Left kidney (tissue), 1 donor: ENCODE measurements at regions not wholly inside any gene's neighbourhood (a gene's known extent, or its start where the extent isn't known, plus 50 kb on each side); places are given as distances from the start of the nearest gene placed in this dataset.

Experiments
- DNase-seq: peaks from one replicate; pipeline ENCODE4 v3.0.0-alpha.2; 2013

DNA sequence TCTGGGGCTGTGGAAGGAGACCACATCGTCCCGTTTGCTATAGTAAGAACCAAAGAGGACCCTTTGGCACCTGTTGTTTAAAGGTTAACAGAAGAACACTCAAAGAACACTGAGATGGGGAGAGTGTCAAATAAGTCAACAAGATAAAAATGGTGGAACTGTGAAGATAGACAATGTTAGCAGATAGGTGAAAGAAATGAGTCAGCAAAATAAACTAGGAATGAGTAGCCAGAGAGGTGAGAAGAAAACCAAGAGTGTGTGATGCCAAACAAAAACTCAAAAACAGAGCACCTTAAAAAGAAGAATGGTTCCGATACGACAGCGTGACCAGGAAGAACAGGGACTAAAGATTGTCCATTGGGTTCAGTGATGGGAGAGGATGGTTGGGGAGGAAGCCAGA, 74.7 kb upstream of the PIWIL1 start:
- no peak for DNase-seq

GRCh38 chr12:130263996-130264395, 73.7 kb upstream of the PIWIL1 start:
- DNase-seq: no peak

DNA sequence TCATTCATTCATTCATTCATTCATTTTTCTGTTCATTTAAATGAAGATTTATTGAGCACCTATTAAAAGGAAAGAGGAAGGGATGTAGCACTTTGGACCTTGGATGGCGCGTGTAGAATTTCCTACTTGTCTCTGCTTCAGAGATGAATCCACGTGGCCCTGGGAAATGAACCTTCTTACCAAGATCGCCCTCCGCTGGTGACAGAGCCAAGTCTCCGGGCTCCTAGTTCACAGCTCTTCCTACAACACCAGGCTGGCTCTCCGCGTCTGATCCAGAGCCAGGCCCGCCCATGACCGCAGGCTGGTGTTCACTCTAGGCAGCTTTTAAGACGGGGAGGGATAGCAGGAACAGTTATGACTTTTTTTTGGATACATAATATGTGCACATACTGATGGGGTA, 70.9 kb upstream of the PIWIL1 start:
- DNase-seq: no peak

- DNase-seq: no peak
These were observed 57.5 kb upstream of the PIWIL1 start for GRCh38 chr12:130280231-130280630.

DNA sequence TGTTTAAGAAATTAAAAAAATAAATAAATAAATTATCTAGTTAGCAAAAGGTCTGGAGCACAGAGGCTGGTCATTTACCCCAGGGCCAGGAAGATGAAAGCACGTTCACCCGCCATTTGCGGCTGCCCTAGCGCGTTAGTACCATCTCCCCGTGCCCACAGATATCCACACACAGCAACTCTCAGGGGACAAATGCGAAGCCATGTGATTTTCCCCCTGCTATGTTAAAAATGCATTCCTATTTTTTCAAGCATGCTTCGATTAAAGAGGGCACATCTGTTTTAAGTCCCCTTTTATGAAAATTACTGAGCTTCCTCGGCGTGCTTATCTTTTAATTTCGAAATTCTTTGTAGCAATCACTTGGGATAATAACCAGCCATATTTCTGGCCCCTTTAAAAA, 56.9 kb upstream of the PIWIL1 start:
- no peak for DNase-seq

DNA sequence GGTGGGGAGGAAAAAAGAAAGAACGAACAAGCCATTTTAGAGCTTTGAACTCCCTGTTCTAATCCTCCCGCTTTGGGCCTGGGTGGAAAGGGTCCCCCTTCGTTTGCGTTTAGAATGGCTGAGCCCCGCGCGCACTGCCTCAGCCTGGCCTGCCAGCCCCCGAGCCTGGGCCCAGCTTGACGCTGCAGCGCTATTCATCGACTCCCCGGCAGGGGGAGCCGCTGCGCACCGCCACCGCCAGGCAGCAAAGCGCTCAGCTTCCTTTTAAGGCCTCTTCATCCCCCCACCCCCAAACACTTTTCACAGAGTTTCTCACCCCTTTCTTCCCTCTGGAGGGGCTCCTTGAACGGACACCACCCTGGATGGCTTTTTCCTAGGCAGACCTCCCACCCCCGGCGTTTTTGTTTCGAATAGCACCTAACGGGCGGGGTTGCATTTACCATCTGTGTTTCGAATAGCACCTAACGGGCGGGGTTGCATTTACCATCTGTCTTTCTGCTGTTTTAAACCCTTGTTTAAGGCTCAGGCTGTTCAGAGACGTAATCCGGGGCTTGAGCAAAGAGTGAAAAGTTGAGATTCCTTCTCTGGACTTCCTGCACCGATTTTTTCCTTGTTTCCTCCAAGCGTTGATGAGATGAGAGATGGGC, 56.4 kb upstream of the PIWIL1 start:
- DNase-seq: no peak

DNA sequence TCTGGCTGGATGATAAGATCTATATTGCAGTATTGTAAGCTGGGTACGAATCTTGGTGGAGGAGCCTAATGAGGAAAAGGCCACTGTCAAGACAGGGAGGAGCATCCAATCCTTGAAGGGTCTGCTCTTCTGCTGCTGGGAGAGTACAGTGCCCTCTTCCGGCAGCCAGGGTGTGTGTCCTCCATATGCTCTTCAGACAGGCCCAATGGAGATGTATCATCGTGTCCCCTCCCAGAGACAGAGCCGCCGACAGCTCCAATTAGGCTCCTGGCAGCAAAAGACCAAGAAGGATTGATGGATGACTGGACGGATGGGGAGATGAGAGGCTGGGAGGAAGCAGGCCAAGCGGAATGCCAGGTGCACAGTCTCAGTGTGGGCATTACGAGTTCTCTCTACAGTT, 51.6 kb upstream of the PIWIL1 start:
- DNase-seq: peak; percentile 24

DNA sequence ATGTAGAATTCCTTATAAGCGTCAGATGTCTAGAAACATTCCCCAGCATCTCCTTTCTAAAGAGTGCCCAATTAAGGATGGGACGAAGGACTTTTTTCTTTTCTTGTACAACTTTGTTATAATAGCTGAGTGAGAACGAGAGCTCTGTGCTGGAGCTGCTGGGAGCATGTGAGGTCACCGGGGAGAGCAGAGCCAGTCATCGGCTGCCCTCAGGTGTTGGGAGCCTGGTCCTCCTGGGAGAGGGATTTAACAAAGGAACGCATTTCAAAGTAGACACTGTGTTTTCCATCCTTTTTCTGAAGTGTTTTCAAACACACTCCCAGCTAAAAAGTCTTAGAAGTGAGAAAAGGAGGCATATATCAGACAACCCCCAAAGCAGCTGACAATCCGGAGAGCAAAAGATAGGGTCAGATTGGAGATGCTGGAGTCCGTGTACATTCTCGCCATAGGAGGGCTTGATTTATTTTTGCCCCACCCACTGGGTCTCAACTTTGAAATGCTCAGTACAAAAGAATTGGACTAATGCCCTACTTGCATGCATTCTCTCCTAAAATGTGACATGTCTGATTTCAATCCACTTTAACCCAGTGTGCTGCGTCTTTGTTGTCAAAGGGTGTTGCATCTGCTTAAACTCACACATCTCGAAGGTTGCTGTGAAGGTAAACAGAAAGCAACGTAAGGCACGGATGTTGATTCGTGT, 50.8 kb upstream of the PIWIL1 start:
- no peak for DNase-seq
